ENCODE measurements at regions not wholly inside any gene's neighbourhood (a gene's known extent, or its start where the extent isn't known, plus 50 kb on each side); places are given as distances from the start of the nearest gene placed in this dataset.
A peak's percentile ranks its signal among the peaks of the same experiment; 100 is the strongest.

DNA sequence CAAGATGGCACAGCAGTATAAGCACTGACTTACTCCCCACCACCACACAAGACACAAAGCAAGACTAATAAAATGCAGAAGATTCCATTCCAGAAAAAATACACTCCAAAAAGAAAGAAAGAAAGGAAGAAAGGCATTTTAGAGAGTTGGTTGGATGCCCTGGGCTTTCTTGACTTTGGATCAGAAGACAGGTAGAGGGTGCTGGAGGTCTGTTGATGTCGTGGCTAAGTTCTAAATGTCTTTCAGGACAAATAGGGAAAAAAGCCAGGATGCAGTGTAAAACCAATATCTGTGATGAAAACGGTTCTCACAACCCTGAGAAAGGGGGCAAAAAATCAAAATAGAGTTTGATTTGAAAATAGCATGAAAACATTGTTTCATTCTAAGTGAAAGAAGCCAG, 555.2 kb upstream of the PRKX start:
- TF ChIP-seq MYC (IDR thresholded peaks at IDR 0.05; ENCODE audit: low read depth, low read length) (no peak), POLR2A (IDR thresholded peaks at IDR 0.05; ENCODE audit: extremely low read depth, insufficient read length) (no peak)
- TF ChIP-seq, protein P1, sequence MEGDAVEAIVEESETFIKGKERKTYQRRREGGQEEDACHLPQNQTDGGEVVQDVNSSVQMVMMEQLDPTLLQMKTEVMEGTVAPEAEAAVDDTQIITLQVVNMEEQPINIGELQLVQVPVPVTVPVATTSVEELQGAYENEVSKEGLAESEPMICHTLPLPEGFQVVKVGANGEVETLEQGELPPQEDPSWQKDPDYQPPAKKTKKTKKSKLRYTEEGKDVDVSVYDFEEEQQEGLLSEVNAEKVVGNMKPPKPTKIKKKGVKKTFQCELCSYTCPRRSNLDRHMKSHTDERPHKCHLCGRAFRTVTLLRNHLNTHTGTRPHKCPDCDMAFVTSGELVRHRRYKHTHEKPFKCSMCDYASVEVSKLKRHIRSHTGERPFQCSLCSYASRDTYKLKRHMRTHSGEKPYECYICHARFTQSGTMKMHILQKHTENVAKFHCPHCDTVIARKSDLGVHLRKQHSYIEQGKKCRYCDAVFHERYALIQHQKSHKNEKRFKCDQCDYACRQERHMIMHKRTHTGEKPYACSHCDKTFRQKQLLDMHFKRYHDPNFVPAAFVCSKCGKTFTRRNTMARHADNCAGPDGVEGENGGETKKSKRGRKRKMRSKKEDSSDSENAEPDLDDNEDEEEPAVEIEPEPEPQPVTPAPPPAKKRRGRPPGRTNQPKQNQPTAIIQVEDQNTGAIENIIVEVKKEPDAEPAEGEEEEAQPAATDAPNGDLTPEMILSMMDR (IDR thresholded peaks at IDR 0.05; ENCODE audit: low read depth, low read length): no peak
- TF ChIP-seq, protein P2, sequence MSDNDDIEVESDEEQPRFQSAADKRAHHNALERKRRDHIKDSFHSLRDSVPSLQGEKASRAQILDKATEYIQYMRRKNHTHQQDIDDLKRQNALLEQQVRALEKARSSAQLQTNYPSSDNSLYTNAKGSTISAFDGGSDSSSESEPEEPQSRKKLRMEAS (IDR thresholded peaks at IDR 0.05; ENCODE audit: low read depth, low read length): no peak
- H3K4me3 ChIP-seq (ENCODE audit: low read depth, low read length): no peak overlapping the region
- DNase-seq (ENCODE audit: low read depth): no peak

DNA sequence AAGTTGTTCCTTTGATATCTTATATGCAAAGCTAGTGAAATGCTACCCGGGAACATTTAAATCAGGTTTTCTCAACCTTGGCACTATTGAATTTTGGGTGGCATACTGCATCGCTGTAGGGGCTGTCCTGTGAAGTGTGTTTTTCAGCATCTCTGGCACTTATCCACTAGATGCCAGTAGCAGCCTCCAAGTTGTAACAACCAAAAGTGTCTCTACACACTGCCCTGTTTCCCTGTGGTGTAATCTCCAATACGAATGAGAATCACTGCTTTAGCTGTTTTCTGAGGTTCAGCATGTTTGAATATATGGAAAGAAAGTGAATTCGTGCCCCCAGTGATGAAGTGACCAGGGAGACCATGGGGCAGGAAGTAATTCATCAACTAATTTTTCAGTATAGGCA, 551.6 kb upstream of the PRKX start:
- DNase-seq (ENCODE audit: low read depth): no peak
- TF ChIP-seq MYC (IDR thresholded peaks at IDR 0.05; ENCODE audit: low read depth, low read length) (no peak), POLR2A (IDR thresholded peaks at IDR 0.05; ENCODE audit: extremely low read depth, insufficient read length) (no peak)
- TF ChIP-seq, protein P1 (IDR thresholded peaks at IDR 0.05; ENCODE audit: low read depth, low read length): no peak
- TF ChIP-seq, protein P2 (IDR thresholded peaks at IDR 0.05; ENCODE audit: low read depth, low read length): no peak
- H3K4me3 ChIP-seq (ENCODE audit: low read depth, low read length): no peak overlapping the region

DNA sequence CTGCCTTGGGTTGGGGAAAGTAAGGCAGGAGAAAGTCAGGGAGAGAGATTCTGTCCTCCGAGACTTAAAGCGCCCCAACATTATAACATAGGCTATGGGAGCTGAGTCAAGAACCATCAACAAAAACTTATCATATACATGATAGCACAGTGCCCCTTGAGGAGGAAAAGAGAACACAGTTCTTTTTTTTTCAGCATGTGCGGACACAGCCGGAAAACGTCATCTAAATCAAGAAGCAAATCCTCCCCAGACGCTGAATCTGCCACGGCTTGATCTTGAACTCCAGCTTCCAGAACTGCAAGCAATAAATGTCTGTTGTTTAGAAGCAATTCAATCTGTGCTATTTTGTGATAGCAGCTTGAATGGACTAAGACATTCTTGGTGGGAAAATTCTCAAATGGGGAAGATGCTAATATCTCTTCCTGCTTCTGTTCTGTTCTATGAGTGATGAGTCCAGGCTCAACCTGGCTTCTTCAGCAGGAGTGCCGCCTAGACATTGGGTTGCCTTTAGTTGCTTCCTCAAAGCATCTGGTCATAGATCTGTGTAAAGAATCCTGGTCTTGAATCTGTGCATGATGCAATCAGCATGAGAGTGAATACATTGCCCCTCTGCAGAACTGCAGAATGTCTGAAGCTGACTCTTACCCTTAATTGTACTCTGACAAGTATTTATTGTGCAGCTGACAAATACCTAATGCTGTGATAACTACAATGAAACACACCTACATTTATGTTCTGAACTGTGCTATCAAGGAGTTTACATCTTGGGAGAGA, 549.8 kb upstream of the PRKX start:
- no peak for TF ChIP-seq POLR2A (IDR thresholded peaks at IDR 0.05; ENCODE audit: extremely low read depth, insufficient read length)
- TF ChIP-seq, protein P1 (IDR thresholded peaks at IDR 0.05; ENCODE audit: low read depth, low read length): peak; percentile 24
- no peak overlapping the region for H3K4me3 ChIP-seq (ENCODE audit: low read depth, low read length)
- peak; percentile 14 for DNase-seq (ENCODE audit: low read depth)

DNA sequence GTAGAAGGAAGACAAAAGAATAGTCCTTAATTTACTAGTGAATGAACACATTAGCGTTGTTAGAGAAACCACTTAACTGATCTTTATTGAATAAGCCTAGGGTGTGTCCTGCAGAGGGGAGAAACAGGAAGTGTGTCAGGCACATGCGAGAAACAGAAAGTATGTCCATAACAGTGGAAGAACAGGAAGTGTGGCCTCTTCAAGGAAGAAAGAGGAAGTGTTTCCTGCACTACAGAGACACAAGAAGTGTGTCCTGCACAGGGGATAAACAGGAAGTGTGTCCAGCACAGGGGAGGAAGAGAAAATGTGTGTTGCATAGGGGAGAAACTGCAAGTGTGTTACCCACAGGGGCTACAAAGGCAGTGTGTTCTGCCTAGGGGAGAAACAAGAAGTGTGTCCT, 539.6 kb upstream of the PRKX start:
- peak; percentile 51 for DNase-seq (ENCODE audit: low read depth)

DNA sequence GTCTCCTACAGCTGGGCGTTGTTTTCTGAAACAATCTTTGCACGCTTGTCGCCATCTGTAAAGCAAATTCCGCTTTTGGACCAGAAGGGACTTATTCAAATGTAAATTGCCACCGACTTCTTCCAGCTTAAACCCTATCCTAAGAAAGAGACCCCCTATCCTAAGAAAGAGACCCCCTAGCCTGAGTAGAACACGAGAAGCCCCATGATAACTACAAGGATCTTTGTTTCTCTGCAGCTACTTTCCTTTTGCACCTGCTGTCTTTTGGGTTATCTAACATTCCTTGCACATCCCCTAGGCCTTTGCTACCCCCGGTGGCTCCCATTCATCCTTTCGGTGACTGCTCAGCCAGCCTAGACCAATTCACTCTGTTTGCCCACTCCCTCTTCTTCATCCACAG, 536.0 kb upstream of the PRKX start:
- no peak overlapping the region for H3K4me3 ChIP-seq (ENCODE audit: low read depth, low read length)
- TF ChIP-seq, protein P1 (IDR thresholded peaks at IDR 0.05; ENCODE audit: low read depth, low read length): no peak
- TF ChIP-seq POLR2A (IDR thresholded peaks at IDR 0.05; ENCODE audit: extremely low read depth, insufficient read length): no peak
- TF ChIP-seq, protein P2 (IDR thresholded peaks at IDR 0.05; ENCODE audit: low read depth, low read length): no peak
- no peak for TF ChIP-seq MYC (IDR thresholded peaks at IDR 0.05; ENCODE audit: low read depth, low read length)
- no peak for DNase-seq (ENCODE audit: low read depth)

More for the DNA sequence above, 539.6 kb upstream of the PRKX start:
- TF ChIP-seq MYC (IDR thresholded peaks at IDR 0.05; ENCODE audit: low read depth, low read length): no peak
- no peak for TF ChIP-seq POLR2A (IDR thresholded peaks at IDR 0.05; ENCODE audit: extremely low read depth, insufficient read length)
- TF ChIP-seq, protein P2 (IDR thresholded peaks at IDR 0.05; ENCODE audit: low read depth, low read length): no peak
- TF ChIP-seq, protein P1 (IDR thresholded peaks at IDR 0.05; ENCODE audit: low read depth, low read length): no peak
- H3K4me3 ChIP-seq (ENCODE audit: low read depth, low read length): no peak overlapping the region
